A549 (cell line): ENCODE measurements at regions not wholly inside any gene's neighbourhood (a gene's known extent, or its start where the extent isn't known, plus 50 kb on each side); places are given as distances from the start of the nearest gene placed in this dataset.

Source experiments
- ATAC-seq, 2 experiments: fragments of 200-7000 bp in 1 of 2; fragments of >200 bp in 1 of 2; cut with Nextera tagmentation in 1 of 2; cut with Tn5 transposase in 1 of 2; 3 replicates each; pipeline versions ENCODE4 v1.8.0 to v1.9.1; 2018 to 2020; ENCODE audit warnings: mild to moderate bottlenecking in 1 of 2, moderate library complexity in 1 of 2
- CTCF ChIA-PET: fragments of 300-600 bp; sonication (Branson Sonifier 250); formaldehyde crosslinking; extraction: SDS; loops from one replicate; lab custom pipeline; 2021; ENCODE audit warnings: antibody characterized with exemption, inconsistent platforms; lab: Yijun Ruan, JAX
- POLR2A ChIA-PET: fragments of 350-600 bp; formaldehyde crosslinking; extraction: SDS; loops from one replicate; lab custom pipeline; 2021; ENCODE audit warnings: antibody characterized with exemption, inconsistent platforms; lab: Yijun Ruan, JAX
- DNase-seq, 2 experiments: peaks; one replicate each; pipeline versions ENCODE4 v3.0.0 to v3.0.0-alpha.2; 2011 to 2016; ENCODE audit warnings: low read depth in 1 of 2, low spot score in 1 of 2
- FAIRE-seq: peaks from 2 replicates; lab custom pipeline; 2011; peaks lifted over from hg19 to GRCh38; lab: Jason Lieb, UNC
- H3K27ac ChIP-seq, 2 experiments: fragments of >200 bp; sonication (Bioruptor Twin); formaldehyde crosslinking; 3 replicates each; pipeline ENCODE4 v1.5.1; 2016 to 2017
- H3K4me1 ChIP-seq: fragments of >200 bp; sonication (Bioruptor Twin); formaldehyde crosslinking; 3 replicates; pipeline ENCODE4 v1.6.1; 2016
- H3K4me2 ChIP-seq: fragments of >200 bp; sonication (Bioruptor Twin); formaldehyde crosslinking; 3 replicates; pipeline ENCODE4 v1.6.1; 2016
- H3K4me3 ChIP-seq: fragments of >200 bp; sonication (Bioruptor Twin); formaldehyde crosslinking; 3 replicates; pipeline ENCODE4 v1.5.1; 2016
- H3K9me3 ChIP-seq: fragments of >200 bp; sonication (Bioruptor Twin); formaldehyde crosslinking; 3 replicates; pipeline ENCODE4 v1.6.1; 2016
- ATOH8 ChIP-seq: fragments of 250-450 bp; sonication (Bioruptor Pico); IDR thresholded peaks from 2 replicates; pipeline ENCODE4 v1.5.0; 2020; ENCODE audit warnings: low read depth, mild to moderate bottlenecking, moderate library complexity
- CBX2 ChIP-seq: fragments of 200-600 bp; sonication (generic); IDR thresholded peaks from 2 replicates; pipeline ENCODE4 v1.6.1; 2016; ENCODE audit warnings: low read depth, mild to moderate bottlenecking, borderline replicate concordance
- CBX8 ChIP-seq: fragments of 200-600 bp; sonication (generic); IDR thresholded peaks from 2 replicates; pipeline ENCODE4 v1.6.1; 2016
- CHD4 ChIP-seq: fragments of 200-600 bp; sonication (generic); IDR thresholded peaks from 2 replicates; pipeline ENCODE4 v1.6.1; 2016; ENCODE audit warnings: antibody characterized with exemption, mild to moderate bottlenecking, borderline replicate concordance
- CTCF ChIP-seq: fragments of >200 bp; sonication (Bioruptor Twin); formaldehyde crosslinking; IDR thresholded peaks from 3 replicates; pipeline ENCODE4 v1.5.1; 2016
- EHMT2 ChIP-seq: fragments of 200-600 bp; sonication (generic); IDR thresholded peaks from 2 replicates; pipeline ENCODE4 v1.6.1; 2016; ENCODE audit warnings: antibody characterized with exemption, low read depth, mild to moderate bottlenecking, moderate library complexity
- FOSB ChIP-seq: fragments of 250-450 bp; sonication (Bioruptor Pico); IDR thresholded peaks from 2 replicates; pipeline ENCODE4 v1.5.0; 2020; ENCODE audit warnings: mild to moderate bottlenecking, moderate library complexity
- FOXS1 ChIP-seq: fragments of 250-450 bp; sonication (Bioruptor Pico); IDR thresholded peaks from 2 replicates; pipeline ENCODE4 v1.5.0; 2020; ENCODE audit warnings: mild to moderate bottlenecking, moderate library complexity
- HES2 ChIP-seq: fragments of >200 bp; sonication (Bioruptor Twin); formaldehyde crosslinking; IDR thresholded peaks from 2 replicates; pipeline ENCODE4 v1.6.1; 2016
- HMGXB4 ChIP-seq: fragments of 250-450 bp; sonication (Bioruptor Pico); IDR thresholded peaks from 2 replicates; pipeline ENCODE4 v1.5.0; 2021; ENCODE audit warnings: mild to moderate bottlenecking, moderate library complexity, borderline replicate concordance
- HOXA7 ChIP-seq: fragments of 250-450 bp; sonication (Bioruptor Pico); IDR thresholded peaks from 2 replicates; pipeline ENCODE4 v1.5.0; 2020; ENCODE audit warnings: mild to moderate bottlenecking, moderate library complexity
- HOXB13 ChIP-seq: fragments of 250-450 bp; sonication (Bioruptor Pico); IDR thresholded peaks from 2 replicates; pipeline ENCODE4 v1.5.0; 2020; ENCODE audit warnings: low read depth, mild to moderate bottlenecking, moderate library complexity
- JUNB ChIP-seq: fragments of >200 bp; sonication (Bioruptor Twin); formaldehyde crosslinking; IDR thresholded peaks from 2 replicates; pipeline ENCODE4 v1.6.1; 2016
- KDM1A ChIP-seq: fragments of 200-600 bp; sonication (generic); IDR thresholded peaks from 2 replicates; pipeline ENCODE4 v1.6.1; 2016; ENCODE audit warnings: low read depth, mild to moderate bottlenecking
- KDM5A ChIP-seq: fragments of 200-600 bp; sonication (generic); IDR thresholded peaks from 2 replicates; pipeline ENCODE4 v1.6.1; 2016; ENCODE audit warnings: antibody characterized with exemption, mild to moderate bottlenecking
- MAX ChIP-seq: IDR thresholded peaks from 2 replicates; pipeline ENCODE4 v1.6.1; 2012
- MAZ ChIP-seq: fragments of 150-350 bp; IDR thresholded peaks from 2 replicates; pipeline ENCODE4 v1.6.1; 2014; ENCODE audit warnings: antibody characterized with exemption, low read depth, low read length, borderline replicate concordance
- NFE2L2 ChIP-seq: fragments of 150-350 bp; conservative IDR thresholded peaks from 2 replicates; pipeline ENCODE4 v1.6.1; 2014; ENCODE audit warnings: low read length
- NPAS2 ChIP-seq: fragments of 250-450 bp; sonication (Bioruptor Pico); IDR thresholded peaks from 2 replicates; pipeline ENCODE4 v1.8.0; 2022; ENCODE audit warnings: mild to moderate bottlenecking, moderate library complexity, borderline replicate concordance
- NR3C1 ChIP-seq: fragments of >200 bp; sonication (Bioruptor Twin); formaldehyde crosslinking; IDR thresholded peaks from 3 replicates; pipeline ENCODE4 v1.6.1; 2017
- PBX3 ChIP-seq: IDR thresholded peaks from 2 replicates; pipeline ENCODE4 v1.6.1; 2012
- PHF8 ChIP-seq: fragments of 200-600 bp; sonication (generic); IDR thresholded peaks from 2 replicates; pipeline ENCODE4 v1.6.1; 2016; ENCODE audit warnings: low read depth, mild to moderate bottlenecking, antibody characterized with exemption, moderate library complexity, borderline replicate concordance
- POLR2A ChIP-seq: IDR thresholded peaks from 2 replicates; pipeline ENCODE4 v1.6.1; 2012; ENCODE audit warnings: mild to moderate bottlenecking, low read length
- POLR2AphosphoS2 ChIP-seq: conservative IDR thresholded peaks from 2 replicates; pipeline ENCODE4 v1.6.1; 2012; ENCODE audit warnings: low read length, improper control_type of control experiment, inconsistent platforms
- RCOR1 ChIP-seq: fragments of 150-350 bp; IDR thresholded peaks from 2 replicates; pipeline ENCODE4 v1.6.1; 2014; ENCODE audit warnings: antibody characterized with exemption, low read length, low read depth
- RNF2 ChIP-seq: fragments of 200-600 bp; sonication (generic); IDR thresholded peaks from 2 replicates; pipeline ENCODE4 v1.6.1; 2016; ENCODE audit warnings: low read depth, mild to moderate bottlenecking, antibody characterized with exemption, moderate library complexity, borderline replicate concordance
- USF2 ChIP-seq: fragments of 450-650 bp; IDR thresholded peaks from 2 replicates; pipeline ENCODE4 v1.6.1; 2014; ENCODE audit warnings: antibody characterized with exemption
- ZC3H11A ChIP-seq: fragments of 450-650 bp; IDR thresholded peaks from 2 replicates; pipeline ENCODE4 v1.6.1; 2014; ENCODE audit warnings: antibody characterized with exemption, mild to moderate bottlenecking
- ZFP36 ChIP-seq: fragments of 450-650 bp; IDR thresholded peaks from 2 replicates; pipeline ENCODE4 v1.6.1; 2014; ENCODE audit warnings: borderline replicate concordance; ENCODE audit not compliant: partially characterized antibody
- ZNF302 ChIP-seq: fragments of 250-450 bp; sonication (Bioruptor Pico); IDR thresholded peaks from 2 replicates; pipeline ENCODE4 v1.9.0; 2021; ENCODE audit warnings: inconsistent platforms, mild to moderate bottlenecking, moderate library complexity
- WGBS: methylation state at CpG from one replicate; pipeline ENCODE4 v1.1.6; 2017; ENCODE audit errors: missing lambda C conversion rate; 5-methylcytosine and 5-hydroxymethylcytosine counted together

GRCh38 chr2:71893646-71894045 is 254.0 kb downstream of the CYP26B1 start:
- no peak for DNase-seq
- no peaks in the 10 kb centered on the region for H3K4me1 ChIP-seq
- H3K27ac ChIP-seq, result no peak overlapping the region
- ATAC-seq, result no peak
- ChIA-PET POLR2A (no interaction called here), CTCF (interaction anchor here (1.6 to 1.8 kb wide), 2 partner anchors 30 to 81 kb away, joined by 3 to 5 read pairs; no protein-coding TSS in a partner anchor)
- no peaks in the 10 kb centered on the region for H3K9me3 ChIP-seq
- no peak overlapping the region for H3K4me2 ChIP-seq
- 73% methylated on average over 11 of the region's 13 CpGs for WGBS
- TF ChIP-seq JUNB, result no peak
- TF ChIP-seq FOXS1 (CRISPR knock-in tag), result no peak
- TF ChIP-seq ZNF302 (CRISPR knock-in tag), result no peak
- TF ChIP-seq EHMT2, result no peak
- no peak for TF ChIP-seq MAX
- no peak for TF ChIP-seq ZFP36
- TF ChIP-seq POLR2AphosphoS2, result no peak
- TF ChIP-seq NPAS2 (CRISPR knock-in tag), result no peak
- TF ChIP-seq HES2, result no peak
- TF ChIP-seq HOXB13, result no peak
- no peak for TF ChIP-seq CBX8
- no peak for TF ChIP-seq NR3C1
- no peak for TF ChIP-seq POLR2A
- TF ChIP-seq ZC3H11A, result no peak
- TF ChIP-seq RCOR1, result no peak
- no peak for TF ChIP-seq KDM1A
- TF ChIP-seq PBX3, result no peak
- TF ChIP-seq NFE2L2, result no peak
- no peak for TF ChIP-seq FOSB (CRISPR knock-in tag)
- TF ChIP-seq CHD4, result no peak
- H3K4me3 ChIP-seq, result no peak overlapping the region
- FAIRE-seq, result no peak

GRCh38 chr2:71892896-71893295 is 254.8 kb downstream of the CYP26B1 start:
- ChIA-PET POLR2A (no interaction called here), CTCF (interaction anchor here (0.9 to 1.8 kb wide), 4 partner anchors 12 to 341 kb away, joined by 3 to 5 read pairs (median 3); no protein-coding TSS in a partner anchor)
- H3K27ac ChIP-seq, result no peak overlapping the region
- DNase-seq (no peak), ATAC-seq (no peak), FAIRE-seq (no peak)
- no peaks in the 10 kb centered on the region for H3K4me1 ChIP-seq
- no peaks in the 10 kb centered on the region for H3K9me3 ChIP-seq
- H3K4me3 ChIP-seq, result no peak overlapping the region
- TF ChIP-seq FOXS1 (CRISPR knock-in tag) (no peak), ATOH8 (CRISPR knock-in tag) (no peak), KDM5A (no peak), PHF8 (no peak), PBX3 (no peak), ZNF302 (CRISPR knock-in tag) (no peak), NR3C1 (no peak), NPAS2 (CRISPR knock-in tag) (no peak), USF2 (no peak), HOXA7 (CRISPR knock-in tag) (no peak), MAZ (no peak), CTCF (no peak), CBX2 (no peak), HMGXB4 (CRISPR knock-in tag) (no peak), RNF2 (no peak), KDM1A (no peak), EHMT2 (no peak), CBX8 (no peak), HOXB13 (no peak), ZFP36 (no peak)
- H3K4me2 ChIP-seq, result no peak overlapping the region
- WGBS, result 54% methylated on average over 6 of the region's 6 CpGs
